H1 (cell line): ENCODE measurements at regions not wholly inside any gene's neighbourhood (a gene's known extent, or its start where the extent isn't known, plus 50 kb on each side); places are given as distances from the start of the nearest gene placed in this dataset.

Experiments used
- CTCF ChIA-PET: fragments of 300-600 bp; sonication (Branson Sonifier 250); formaldehyde crosslinking; loops from one replicate; lab custom pipeline; 2021; ENCODE audit not compliant: partially characterized antibody; lab: Charles Lee
- POLR2A ChIA-PET: fragments of 300-600 bp; sonication (Branson Sonifier 250); formaldehyde crosslinking; loops from one replicate; lab custom pipeline; 2021; ENCODE audit warnings: inconsistent platforms; ENCODE audit not compliant: partially characterized antibody; lab: Charles Lee
- DNase-seq, 2 experiments: peaks; one replicate each; pipeline versions ENCODE4 v3.0.0 to v3.0.0-alpha.2; 2010 to 2022; ENCODE audit warnings: low spot score in 2 of 2, low read depth in 1 of 2, mixed read lengths in 1 of 2
- FAIRE-seq: peaks from 2 replicates; lab custom pipeline; 2011; peaks lifted over from hg19 to GRCh38; lab: Jason Lieb, UNC
- H2AFZ ChIP-seq: 2 replicates; pipeline ENCODE4 v1.8.1; 2012; ENCODE audit warnings: low read length, inconsistent platforms
- H2AK5ac ChIP-seq: 2 replicates; pipeline ENCODE4 v1.6.1; 2013; ENCODE audit warnings: low read depth, low read length
- H2BK120ac ChIP-seq: replicated peaks from 2 replicates; pipeline ENCODE3; 2013; ENCODE audit warnings: low read depth, low read length, inconsistent platforms
- H2BK12ac ChIP-seq: 2 replicates; pipeline ENCODE4 v1.6.1; 2013; ENCODE audit warnings: low read depth, low read length
- H2BK15ac ChIP-seq: 2 replicates; pipeline ENCODE4 v1.6.1; 2013; ENCODE audit warnings: low read length
- H2BK20ac ChIP-seq: 2 replicates; pipeline ENCODE4 v1.6.1; 2013; ENCODE audit warnings: low read length
- H2BK5ac ChIP-seq: 2 replicates; pipeline ENCODE4 v1.6.1; 2013; ENCODE audit warnings: low read depth, low read length
- H3K14ac ChIP-seq: 2 replicates; pipeline ENCODE4 v1.6.1; 2013; ENCODE audit warnings: inconsistent platforms; ENCODE audit not compliant: insufficient read length
- H3K18ac ChIP-seq: 2 replicates; pipeline ENCODE4 v1.6.1; 2013; ENCODE audit warnings: low read length; ENCODE audit errors: extremely low read depth
- H3K23ac ChIP-seq: 2 replicates; pipeline ENCODE4 v1.6.1; 2013; ENCODE audit warnings: inconsistent platforms; ENCODE audit not compliant: insufficient read length
- H3K23me2 ChIP-seq: 2 replicates; pipeline ENCODE4 v1.6.1; 2013; ENCODE audit warnings: low read depth, low read length
- H3K27ac ChIP-seq: 2 replicates; pipeline ENCODE4 v1.6.1; 2011; ENCODE audit warnings: low read depth, low read length, inconsistent platforms
- H3K27me3 ChIP-seq, 4 experiments: replicated peaks in 1 of 4; 1 replicate in 1 of 4; 2 replicates in 3 of 4; pipeline versions ENCODE4 v1.6.1 to v1.8.1; 2011 to 2013; ENCODE audit warnings: low read length in 3 of 4, mild to moderate bottlenecking in 3 of 4, inconsistent platforms in 2 of 4, mixed read lengths in 2 of 4, moderate library complexity in 1 of 4; ENCODE audit not compliant: control insufficient read depth in 3 of 4, insufficient read depth in 3 of 4; ENCODE audit errors: extremely low read depth in 1 of 4
- H3K36me3 ChIP-seq, 4 experiments: 2 replicates each; pipeline versions ENCODE4 v1.6.1 to v1.8.1; 2011 to 2013; ENCODE audit warnings: mild to moderate bottlenecking in 4 of 4, low read length in 3 of 4, moderate library complexity in 2 of 4, control low read depth in 1 of 4, inconsistent platforms in 1 of 4; ENCODE audit not compliant: insufficient read depth in 4 of 4, control insufficient read depth in 2 of 4
- H3K4ac ChIP-seq: replicated peaks from 2 replicates; pipeline ENCODE3; 2013; ENCODE audit warnings: low read length, low read depth, mixed read lengths, inconsistent platforms; ENCODE audit not compliant: insufficient read length
- H3K4me1 ChIP-seq, 4 experiments: replicated peaks in 1 of 4; 1 replicate in 1 of 4; 2 replicates in 3 of 4; pipeline versions ENCODE4 v1.6.1 to v1.8.1; 2011 to 2013; ENCODE audit warnings: low read length in 3 of 4, inconsistent platforms in 2 of 4, mixed read lengths in 1 of 4; ENCODE audit not compliant: insufficient read depth in 4 of 4, control insufficient read depth in 3 of 4
- H3K4me2 ChIP-seq, 2 experiments: 2 replicates each; pipeline versions ENCODE4 v1.6.1 to v1.8.1; 2011 to 2013; ENCODE audit warnings: low read depth in 2 of 2, low read length in 2 of 2, control low read depth in 1 of 2, inconsistent platforms in 1 of 2, mild to moderate bottlenecking in 1 of 2; ENCODE audit not compliant: insufficient read depth in 1 of 2
- H3K4me3 ChIP-seq, 4 experiments: fragments of 200-600, 300-600 bp in 1 of 4; sonication (generic), shearing (Covaris generic), sonication (Bioruptor Twin) in 1 of 4; 2 replicates each; pipeline versions ENCODE4 v1.5.1 to v1.8.1; 2011 to 2016; ENCODE audit warnings: low read length in 4 of 4, low read depth in 3 of 4, control low read depth in 2 of 4, inconsistent platforms in 2 of 4, mild to moderate bottlenecking in 2 of 4, mixed read lengths in 1 of 4, moderate library complexity in 1 of 4; ENCODE audit not compliant: insufficient read depth in 2 of 4; ENCODE audit errors: extremely low read depth in 1 of 4
- H3K56ac ChIP-seq: replicated peaks from 2 replicates; pipeline ENCODE3; 2013; ENCODE audit warnings: low read depth, mild to moderate bottlenecking, mixed read lengths, low read length, inconsistent platforms; ENCODE audit not compliant: insufficient read length
- H3K79me1 ChIP-seq: 2 replicates; pipeline ENCODE4 v1.6.1; 2013; ENCODE audit warnings: low read depth, low read length, control low read depth
- H3K79me2 ChIP-seq, 2 experiments: 2 replicates each; pipeline versions ENCODE4 v1.6.1 to v1.8.1; 2012 to 2013; ENCODE audit warnings: low read length in 2 of 2, mild to moderate bottlenecking in 2 of 2, inconsistent platforms in 1 of 2; ENCODE audit not compliant: insufficient read depth in 2 of 2, control insufficient read depth in 1 of 2
- H3K9ac ChIP-seq, 4 experiments: replicated peaks in 1 of 4; 1 replicate in 1 of 4; 2 replicates in 3 of 4; pipeline versions ENCODE4 v1.6.1 to v1.8.1; 2011 to 2013; ENCODE audit warnings: low read depth in 3 of 4, low read length in 3 of 4, control low read depth in 2 of 4, mild to moderate bottlenecking in 2 of 4, moderate library complexity in 2 of 4, inconsistent platforms in 1 of 4; ENCODE audit errors: extremely low read depth in 1 of 4
- H3K9me3 ChIP-seq, 2 experiments: 2 replicates each; pipeline versions ENCODE4 v1.6.1 to v1.8.1; 2012 to 2013; ENCODE audit warnings: mild to moderate bottlenecking in 2 of 2, moderate library complexity in 2 of 2, control low read depth in 1 of 2, inconsistent platforms in 1 of 2, low read depth in 1 of 2, low read length in 1 of 2, mixed read lengths in 1 of 2; ENCODE audit not compliant: insufficient read depth in 2 of 2
- H4K20me1 ChIP-seq, 2 experiments: replicated peaks in 1 of 2; 2 replicates each; pipeline versions ENCODE3 to v1.8.1; 2011 to 2013; ENCODE audit warnings: inconsistent platforms in 2 of 2, low read length in 2 of 2, mild to moderate bottlenecking in 1 of 2; ENCODE audit not compliant: insufficient read depth in 2 of 2, control insufficient read depth in 1 of 2
- H4K5ac ChIP-seq: 2 replicates; pipeline ENCODE4 v1.6.1; 2013; ENCODE audit warnings: low read length, low read depth, mixed read lengths, inconsistent platforms; ENCODE audit not compliant: insufficient read length
- H4K8ac ChIP-seq: 2 replicates; pipeline ENCODE4 v1.8.0; 2013; ENCODE audit warnings: mild to moderate bottlenecking, moderate library complexity, low read length, inconsistent platforms; ENCODE audit not compliant: insufficient read depth; ENCODE audit errors: extremely low read depth
- H4K91ac ChIP-seq: replicated peaks from 2 replicates; pipeline ENCODE3; 2013; ENCODE audit warnings: low read length, mixed read lengths, inconsistent platforms; ENCODE audit not compliant: insufficient read length
- CBX8 ChIP-seq: fragments of 300-800, 300-1000 bp; sonication (generic); IDR thresholded peaks from 2 replicates; pipeline ENCODE4 v1.7.1; 2016; ENCODE audit warnings: low read depth, low read length, borderline replicate concordance
- EP300 ChIP-seq, 2 experiments: IDR thresholded peaks; 1 replicate in 1 of 2; 2 replicates in 1 of 2; pipeline ENCODE4 v1.6.1; 2011 to 2012; ENCODE audit warnings: low read depth in 2 of 2, low read length in 2 of 2, mild to moderate bottlenecking in 2 of 2, borderline replicate concordance in 1 of 2, inconsistent platforms in 1 of 2, moderate library complexity in 1 of 2
- HDAC2 ChIP-seq, 2 experiments: fragments of 300-600 bp in 1 of 2; sonication (generic) in 1 of 2; IDR thresholded peaks; 2 replicates each; pipeline ENCODE4 v1.6.1; 2011 to 2012; ENCODE audit warnings: low read depth in 2 of 2, low read length in 2 of 2, mild to moderate bottlenecking in 2 of 2, moderate library complexity in 2 of 2, borderline replicate concordance in 1 of 2, inconsistent platforms in 1 of 2
- HDAC6 ChIP-seq: IDR thresholded peaks from one replicate; pipeline ENCODE4 v1.7.1; 2012; ENCODE audit warnings: low read depth, mild to moderate bottlenecking, inconsistent platforms, low read length, moderate library complexity
- JUN ChIP-seq: IDR thresholded peaks from 2 replicates; pipeline ENCODE4 v1.6.1; 2011; ENCODE audit warnings: low read depth, mild to moderate bottlenecking, improper control_type of control experiment, low read length
- MAFK ChIP-seq: IDR thresholded peaks from 2 replicates; pipeline ENCODE4 v1.6.1; 2012; ENCODE audit warnings: low read depth, mild to moderate bottlenecking, improper control_type of control experiment, low read length
- MAX ChIP-seq: IDR thresholded peaks from 2 replicates; pipeline ENCODE4 v1.6.1; 2012; ENCODE audit warnings: inconsistent platforms
- POLR2A ChIP-seq, 2 experiments: IDR thresholded peaks; 1 replicate in 1 of 2; 2 replicates in 1 of 2; pipeline ENCODE4 v1.6.1; 2011; ENCODE audit warnings: low read depth in 2 of 2, low read length in 2 of 2, mild to moderate bottlenecking in 2 of 2; ENCODE audit errors: control extremely low read depth in 1 of 2
- RFX5 ChIP-seq: IDR thresholded peaks from 2 replicates; pipeline ENCODE4 v1.6.1; 2011; ENCODE audit warnings: low read depth, low read length, improper control_type of control experiment, borderline replicate concordance
- RNF2 ChIP-seq: fragments of 200-900, 300-1000 bp; sonication (generic); IDR thresholded peaks from 2 replicates; pipeline ENCODE4 v1.7.1; 2016; ENCODE audit warnings: borderline replicate concordance, low read depth, mild to moderate bottlenecking, antibody characterized with exemption, low read length; ENCODE audit not compliant: poor library complexity, severe bottlenecking; ENCODE audit errors: missing control alignments
- RXRA ChIP-seq: IDR thresholded peaks from 2 replicates; pipeline ENCODE4 v1.6.1; 2011; ENCODE audit warnings: low read depth, mild to moderate bottlenecking, low read length, moderate library complexity; ENCODE audit not compliant: insufficient read depth
- ZNF274 ChIP-seq: IDR thresholded peaks from 2 replicates; pipeline ENCODE4 v1.7.0; 2012; ENCODE audit warnings: low read length, borderline replicate concordance; ENCODE audit errors: extremely low read depth
- WGBS, 2 experiments: shearing (Covaris generic) in 1 of 2; methylation state at CpG; one replicate each; pipeline versions ENCODE4 v1.1.6 to v1.1.7; 2013 to 2015; ENCODE audit warnings: low lambda C conversion rate in 2 of 2, mixed read lengths in 2 of 2, inconsistent platforms in 1 of 2, low coverage in 1 of 2, missing lambda C conversion rate in 1 of 2; ENCODE audit not compliant: insufficient replicate concordance in 2 of 2, insufficient coverage in 1 of 2, insufficient read length in 1 of 2; ENCODE audit errors: extremely low coverage in 1 of 2, missing lambda C conversion rate in 1 of 2; 5-methylcytosine and 5-hydroxymethylcytosine counted together

- Histone ChIP-seq H3K4ac (no peak overlapping the region), H4K8ac (no peak overlapping the region), H3K14ac (no peak overlapping the region), H3K9ac (no peak overlapping the region), H3K18ac (no peak overlapping the region), H2BK12ac (no peak overlapping the region), H3K9me3 (0 out of 4 replicates have a peak, but pooled peaks cover 0 to under 1% of the 10 kb centered on the region in 2 experiments), H3K23me2 (no peaks in the 10 kb centered on the region), H3K79me1 (no peaks in the 10 kb centered on the region), H3K4me2 (no peak overlapping the region), H2BK15ac (no peak overlapping the region), H3K79me2 (no peaks in the 10 kb centered on the region), H2BK120ac (no peak overlapping the region), H2BK20ac (no peak overlapping the region), H3K56ac (no peak overlapping the region), H4K5ac (no peak overlapping the region), H2BK5ac (no peak overlapping the region), H3K27ac (no peak overlapping the region), H4K91ac (no peak overlapping the region), H2AFZ (no peak overlapping the region), H3K4me1 (no peaks in the 10 kb centered on the region), H4K20me1 (no peaks in the 10 kb centered on the region), H3K23ac (no peak overlapping the region), H2AK5ac (no peak overlapping the region), H3K36me3 (no peaks in the 10 kb centered on the region), H3K27me3 (no peaks in the 10 kb centered on the region; a peak in 1 of 7 replicates), H3K4me3 (no peak overlapping the region)
- WGBS, 2 experiments, result 91% methylated on average over 13 of the region's 13 CpGs; no CpG with 5 or more reads in 1 of the 2 experiments
- ChIA-PET CTCF (interaction anchor here (1.5 kb wide), 1 partner anchor 409 kb away, joined by 5 read pairs; no protein-coding TSS in a partner anchor), POLR2A (no interaction called here)
- DNase-seq (no peak), FAIRE-seq (no peak)
- TF ChIP-seq RNF2, result no peak
- no peak for TF ChIP-seq RFX5
- no peak for TF ChIP-seq POLR2A (IDR thresholded peaks at IDR 0.05; ENCODE audit: control extremely low read depth in 1 of 2, low read depth in 2 of 2, low read length in 2 of 2)
- no peak for TF ChIP-seq MAX
- no peak for TF ChIP-seq HDAC6
- TF ChIP-seq MAFK, result no peak
- TF ChIP-seq CBX8, result no peak
- TF ChIP-seq RXRA, result no peak
- TF ChIP-seq JUN, result no peak
- no peak for TF ChIP-seq ZNF274
- no peak for TF ChIP-seq EP300 (IDR thresholded peaks at IDR 0.05; ENCODE audit: borderline replicate concordance in 1 of 2, low read depth in 2 of 2, low read length in 2 of 2)
- TF ChIP-seq HDAC2 (IDR thresholded peaks at IDR 0.05; ENCODE audit: borderline replicate concordance in 1 of 2, low read depth in 2 of 2, low read length in 2 of 2), result no peak
These were observed 75.1 kb downstream of the FOXL1 start for GRCh38 chr16:86653285-86654006.
